Endodermal cell (in vitro differentiated cells): ENCODE measurements at regions not wholly inside any gene's neighbourhood (a gene's known extent, or its start where the extent isn't known, plus 50 kb on each side); places are given as distances from the start of the nearest gene placed in this dataset.

ENCODE experiments used
- DNase-seq: peaks from one replicate; pipeline ENCODE4 v3.0.0-alpha.2; 2017
- H3K27ac ChIP-seq: 2 replicates; pipeline ENCODE4 v1.5.1; 2013; ENCODE audit warnings: mild to moderate bottlenecking, low read depth, low read length, moderate library complexity
- H3K27me3 ChIP-seq: 2 replicates; pipeline ENCODE4 v1.6.1; 2013; ENCODE audit warnings: mild to moderate bottlenecking, low read length, moderate library complexity; ENCODE audit not compliant: insufficient read depth, control insufficient read depth, poor library complexity, severe bottlenecking
- H3K36me3 ChIP-seq: 2 replicates; pipeline ENCODE4 v1.7.0; 2013; ENCODE audit warnings: mild to moderate bottlenecking, low read length, moderate library complexity; ENCODE audit not compliant: control insufficient read depth, insufficient read depth
- H3K4me1 ChIP-seq: one replicate; pipeline ENCODE4 v1.7.0; 2013; ENCODE audit warnings: low read length; ENCODE audit not compliant: control insufficient read depth, insufficient read depth
- H3K4me3 ChIP-seq: 2 replicates; pipeline ENCODE4 v1.5.1; 2013; ENCODE audit warnings: mild to moderate bottlenecking, low read length, moderate library complexity
- H3K9ac ChIP-seq: 2 replicates; pipeline ENCODE4 v1.6.1; 2013; ENCODE audit warnings: mild to moderate bottlenecking, low read length, moderate library complexity; ENCODE audit not compliant: poor library complexity, severe bottlenecking; ENCODE audit errors: extremely low read depth
- H3K9me3 ChIP-seq: 2 replicates; pipeline ENCODE4 v1.6.1; 2013; ENCODE audit warnings: mild to moderate bottlenecking, low read length, moderate library complexity; ENCODE audit not compliant: control insufficient read depth
- H3K27ac Mint-ChIP-seq: 2 replicates; pipeline ENCODE4 v1.8.0; 2020; ENCODE audit warnings: mixed read lengths
- H3K27me3 Mint-ChIP-seq: 2 replicates; pipeline ENCODE4 v1.8.0; 2021; ENCODE audit warnings: mild to moderate bottlenecking, mixed read lengths; ENCODE audit not compliant: insufficient read depth
- H3K36me3 Mint-ChIP-seq: 2 replicates; pipeline ENCODE4 v1.8.0; 2020; ENCODE audit warnings: low read depth, mixed read lengths
- H3K4me1 Mint-ChIP-seq: 2 replicates; pipeline ENCODE4 v1.8.0; 2020; ENCODE audit warnings: mixed read lengths
- H3K4me3 Mint-ChIP-seq: 2 replicates; pipeline ENCODE4 v1.8.0; 2020; ENCODE audit warnings: mild to moderate bottlenecking, moderate library complexity, mixed read lengths
- H3K9me3 Mint-ChIP-seq: 2 replicates; pipeline ENCODE4 v1.8.0; 2020; ENCODE audit warnings: mild to moderate bottlenecking, mixed read lengths
- CTCF ChIP-seq: fragments of 200-600 bp; sonication (generic); conservative IDR thresholded peaks from 2 replicates; pipeline ENCODE4 v1.5.0; 2021; ENCODE audit warnings: antibody characterized with exemption, mild to moderate bottlenecking
- WGBS, 2 experiments: methylation state at CpG; one replicate each; pipeline versions ENCODE4 v1.1.5 to v1.1.7; 2013; ENCODE audit warnings: missing lambda C conversion rate in 2 of 2, mixed read lengths in 1 of 2; ENCODE audit not compliant: insufficient coverage in 1 of 2, insufficient read length in 1 of 2; 5-methylcytosine and 5-hydroxymethylcytosine counted together

- Mint-ChIP-seq H3K4me3 (no peak overlapping the region), H3K27ac (no peak overlapping the region)
- TF ChIP-seq CTCF = no peak
Observed at GRCh38 chr1:239833723-239834122, 258.0 kb upstream of the FMN2 start.

GRCh38 chr1:239835946-239836440 is 255.7 kb upstream of the FMN2 start:
- 90 to 91% methylated on average over 2 to 7 of the region's 7 CpGs for WGBS, 2 experiments

More at GRCh38 chr1:239833723-239834122, 258.0 kb upstream of the FMN2 start:
- 63 to 86% methylated on average over 1 to 2 of the region's 2 CpGs for WGBS, 2 experiments
- H3K4me3 ChIP-seq = no peak overlapping the region
- H3K27me3 ChIP-seq = no peaks in the 10 kb centered on the region
- H3K27ac ChIP-seq = no peak overlapping the region
- H3K36me3 ChIP-seq = no peaks in the 10 kb centered on the region
- peaks cover 8% of the 10 kb centered on the region for H3K4me1 Mint-ChIP-seq
- no peaks in the 10 kb centered on the region for H3K27me3 Mint-ChIP-seq
- no peaks in the 10 kb centered on the region for H3K4me1 ChIP-seq
- no peak for DNase-seq
- no peaks in the 10 kb centered on the region for H3K9me3 Mint-ChIP-seq
- H3K9me3 ChIP-seq = no peaks in the 10 kb centered on the region
- H3K9ac ChIP-seq = no peak overlapping the region
- H3K36me3 Mint-ChIP-seq = no peaks in the 10 kb centered on the region

DNA sequence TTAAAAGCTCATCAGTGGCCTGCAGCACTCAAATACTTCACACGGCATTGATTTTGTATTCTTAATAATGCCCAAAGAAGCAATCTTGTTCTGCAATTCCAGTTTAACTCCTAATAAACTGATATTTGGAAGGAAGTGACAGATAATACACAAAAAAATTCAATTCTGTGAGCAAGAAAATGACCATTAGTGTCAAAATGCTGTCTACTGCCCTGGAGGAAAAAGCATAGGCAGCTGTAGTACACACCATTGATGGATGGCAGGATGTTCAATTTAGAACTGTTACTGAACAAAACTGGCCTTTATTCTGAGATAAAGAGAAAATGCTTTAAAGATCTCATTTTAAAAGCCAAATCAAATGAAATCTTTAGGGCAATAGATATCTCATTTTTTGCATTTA is 251.3 kb upstream of the FMN2 start:
- whole genome bisulfite sequencing, 2 experiments = 88 to 100% methylated on average over 1 of the region's 1 CpG
- H3K9me3 Mint-ChIP-seq = no peaks in the 10 kb centered on the region
- TF ChIP-seq CTCF = no peak

More at GRCh38 chr1:239835946-239836440, 255.7 kb upstream of the FMN2 start:
- Histone ChIP-seq H3K4me1 (no peaks in the 10 kb centered on the region), H3K27me3 (no peaks in the 10 kb centered on the region), H3K9me3 (no peaks in the 10 kb centered on the region), H3K4me3 (no peak overlapping the region), H3K36me3 (no peaks in the 10 kb centered on the region), H3K27ac (no peak overlapping the region), H3K9ac (no peak overlapping the region)
- H3K4me3 Mint-ChIP-seq = no peak overlapping the region
- no peaks in the 10 kb centered on the region for H3K36me3 Mint-ChIP-seq
- H3K9me3 Mint-ChIP-seq = no peaks in the 10 kb centered on the region
- H3K4me1 Mint-ChIP-seq = peaks cover 8% of the 10 kb centered on the region
- no peak for TF ChIP-seq CTCF
- H3K27ac Mint-ChIP-seq = no peak overlapping the region
- no peak for DNase-seq
- no peaks in the 10 kb centered on the region for H3K27me3 Mint-ChIP-seq

More for the DNA sequence above, 251.3 kb upstream of the FMN2 start:
- Mint-ChIP-seq H3K4me1 (no peaks in the 10 kb centered on the region), H3K4me3 (no peak overlapping the region), H3K27me3 (no peaks in the 10 kb centered on the region), H3K36me3 (no peaks in the 10 kb centered on the region), H3K27ac (no peak overlapping the region)
- H3K9me3 ChIP-seq = no peaks in the 10 kb centered on the region
- H3K4me1 ChIP-seq = no peaks in the 10 kb centered on the region
- no peaks in the 10 kb centered on the region for H3K27me3 ChIP-seq
- no peak overlapping the region for H3K4me3 ChIP-seq
- H3K36me3 ChIP-seq = no peaks in the 10 kb centered on the region
- no peak for DNase-seq
- H3K9ac ChIP-seq = no peak overlapping the region
- H3K27ac ChIP-seq = no peak overlapping the region
